Subcutaneous abdominal adipose tissue (tissue), 5 donors: ENCODE measurements at regions not wholly inside any gene's neighbourhood (a gene's known extent, or its start where the extent isn't known, plus 50 kb on each side); places are given as distances from the start of the nearest gene placed in this dataset.

ENCODE experiments used
- H3K27ac ChIP-seq: one replicate; pipeline ENCODE4 v1.7.0; 2013; ENCODE audit warnings: low read depth, mild to moderate bottlenecking, inconsistent platforms, low read length, moderate library complexity
- H3K27me3 ChIP-seq, 5 donors: one replicate each; pipeline ENCODE4 v1.7.0; 2013; ENCODE audit warnings: low read length in 5 of 5, inconsistent platforms in 1 of 5; ENCODE audit not compliant: control insufficient read depth in 5 of 5, insufficient read depth in 4 of 5
- H3K36me3 ChIP-seq, 5 donors: one replicate each; pipeline ENCODE4 v1.7.0; 2013; ENCODE audit warnings: low read length in 5 of 5; ENCODE audit not compliant: control insufficient read depth in 5 of 5, insufficient read depth in 5 of 5
- H3K4me1 ChIP-seq, 5 donors: one replicate each; pipeline ENCODE4 v1.7.0; 2013; ENCODE audit warnings: low read length in 5 of 5, mild to moderate bottlenecking in 3 of 5, moderate library complexity in 1 of 5; ENCODE audit not compliant: control insufficient read depth in 5 of 5, insufficient read depth in 5 of 5
- H3K4me3 ChIP-seq, 5 donors: one replicate each; pipeline ENCODE4 v1.7.0; 2013; ENCODE audit warnings: low read length in 5 of 5, low read depth in 1 of 5
- H3K9ac ChIP-seq, 5 donors: one replicate each; pipeline ENCODE4 v1.7.0; 2013; ENCODE audit warnings: low read length in 5 of 5, mild to moderate bottlenecking in 4 of 5, moderate library complexity in 3 of 5
- H3K9me3 ChIP-seq, 5 donors: one replicate each; pipeline ENCODE4 v1.7.0; 2013; ENCODE audit warnings: low read length in 5 of 5; ENCODE audit not compliant: control insufficient read depth in 5 of 5
- donor health status: healthy.
- donor health status: healthy.
- donor health status: healthy.
- donor health status: healthy.
- donor health status: healthy.

DNA sequence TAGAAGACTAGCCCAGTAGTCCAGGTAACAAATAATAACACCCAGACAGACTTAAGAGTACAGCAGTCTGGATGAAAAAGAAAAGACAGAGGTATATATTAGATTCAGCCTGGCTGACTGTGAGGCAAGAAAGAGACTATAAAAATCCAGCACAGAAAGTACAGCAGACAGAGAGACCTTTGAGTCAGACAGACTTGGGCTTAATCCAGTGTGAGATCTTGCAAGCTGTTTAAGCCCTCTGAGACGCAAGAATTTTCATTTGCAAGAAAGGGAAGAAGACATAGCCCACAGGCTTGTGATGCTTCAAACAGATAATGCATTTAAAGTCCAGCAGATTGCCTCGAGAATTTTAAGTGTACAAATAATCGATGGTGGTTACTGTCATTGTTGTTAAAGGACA lies 471.4 kb downstream of the LIG4 start:
- Histone ChIP-seq H3K27ac (no peak overlapping the region), H3K9me3 (no peaks in the 10 kb centered on the region), H3K4me3 (no peak overlapping the region), H3K4me1 (no peaks in the 10 kb centered on the region), H3K27me3 (no peaks in the 10 kb centered on the region), H3K9ac (no peak overlapping the region), H3K36me3 (no peaks in the 10 kb centered on the region)

DNA sequence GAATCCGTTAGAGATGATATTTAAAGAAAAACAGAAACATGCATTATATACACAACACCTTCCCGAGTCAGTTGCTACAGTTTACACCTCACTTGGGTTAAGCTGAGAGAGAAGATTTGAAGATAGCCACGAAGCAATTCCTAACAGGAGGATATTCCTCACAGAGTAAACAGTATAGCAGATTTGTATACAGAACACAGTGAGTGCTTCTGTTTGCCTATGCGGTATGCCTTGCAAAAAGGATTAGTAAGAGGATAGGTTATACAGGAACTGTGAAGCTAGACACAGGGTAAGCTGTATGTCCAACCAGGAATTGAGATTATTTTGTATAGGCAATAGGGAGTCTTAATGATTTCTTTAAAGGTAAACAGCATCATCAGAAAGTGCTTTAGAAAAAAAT lies 471.8 kb downstream of the LIG4 start:
- H3K36me3 ChIP-seq, result no peaks in the 10 kb centered on the region
- no peak overlapping the region for H3K27ac ChIP-seq
- H3K4me3 ChIP-seq, result no peak overlapping the region
- no peaks in the 10 kb centered on the region for H3K4me1 ChIP-seq
- no peaks in the 10 kb centered on the region for H3K27me3 ChIP-seq
- no peak overlapping the region for H3K9ac ChIP-seq
- no peaks in the 10 kb centered on the region for H3K9me3 ChIP-seq

DNA sequence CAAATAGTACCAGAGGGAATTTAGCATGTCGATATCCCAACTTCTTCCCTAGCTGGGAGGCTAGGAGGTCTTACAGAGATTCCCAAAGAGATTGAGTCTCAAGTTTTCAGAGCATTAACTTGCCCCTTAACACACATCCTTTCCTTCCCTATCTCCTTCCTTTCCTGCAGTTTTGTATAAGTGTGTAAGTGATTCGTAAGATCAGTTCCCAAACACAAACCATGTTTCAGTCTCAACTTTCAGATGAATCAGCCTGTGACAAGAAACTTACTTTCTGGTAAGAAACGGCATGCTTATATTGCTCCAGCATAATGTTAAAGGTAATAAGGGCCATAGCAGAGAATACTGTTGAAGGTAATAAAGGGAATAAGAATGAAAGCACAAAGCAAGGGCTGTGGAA lies 472.2 kb downstream of the LIG4 start:
- Histone ChIP-seq H3K27ac (no peak overlapping the region), H3K4me3 (no peak overlapping the region), H3K9ac (no peak overlapping the region), H3K9me3 (no peaks in the 10 kb centered on the region), H3K36me3 (no peaks in the 10 kb centered on the region), H3K4me1 (no peaks in the 10 kb centered on the region), H3K27me3 (no peaks in the 10 kb centered on the region)

DNA sequence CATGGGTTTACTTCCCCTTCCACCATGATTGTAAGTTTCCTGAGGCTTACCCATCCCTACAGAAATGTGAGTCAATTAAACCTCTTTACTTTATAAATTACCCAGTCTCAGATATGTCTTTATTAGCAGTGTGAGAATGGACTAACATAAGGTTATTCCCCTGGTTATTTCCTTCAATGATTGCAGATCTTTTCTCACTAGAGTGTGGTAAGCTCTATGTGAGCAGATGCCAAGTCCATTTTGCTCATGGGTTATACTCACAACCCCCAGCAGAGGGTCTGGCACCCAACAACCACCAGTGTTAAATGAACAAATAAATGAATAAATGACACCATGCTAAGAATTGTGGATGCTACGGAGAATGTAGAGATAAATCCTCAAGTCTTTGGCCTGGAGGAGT lies 472.8 kb downstream of the LIG4 start:
- Histone ChIP-seq H3K27ac (no peak overlapping the region), H3K9ac (no peak overlapping the region), H3K9me3 (no peaks in the 10 kb centered on the region), H3K36me3 (no peaks in the 10 kb centered on the region), H3K4me3 (no peak overlapping the region), H3K27me3 (no peaks in the 10 kb centered on the region), H3K4me1 (no peaks in the 10 kb centered on the region)

DNA sequence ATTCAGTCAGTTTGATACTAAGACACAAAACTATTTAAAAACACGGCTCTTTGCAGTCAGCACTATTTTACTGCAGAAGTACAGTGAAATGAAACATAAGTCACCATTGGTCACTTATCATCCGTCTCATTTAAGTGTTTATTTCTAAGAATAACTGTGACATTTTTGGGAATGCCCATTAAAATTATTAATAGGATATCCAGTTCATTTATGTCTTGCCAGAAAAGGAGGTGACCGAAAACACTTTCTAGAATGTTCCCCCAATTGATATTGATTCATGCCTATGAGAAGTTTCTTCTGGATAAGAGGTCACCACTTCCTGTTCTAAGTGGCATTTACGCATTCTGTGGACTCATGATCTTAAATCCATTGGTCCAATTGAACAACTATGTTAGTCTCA lies 477.3 kb downstream of the LIG4 start:
- H3K9ac ChIP-seq, result no peak overlapping the region
- H3K27me3 ChIP-seq, result no peaks in the 10 kb centered on the region
- no peak overlapping the region for H3K4me3 ChIP-seq
- H3K36me3 ChIP-seq, result no peaks in the 10 kb centered on the region
- no peaks in the 10 kb centered on the region for H3K9me3 ChIP-seq
- no peak overlapping the region for H3K27ac ChIP-seq
- no peaks in the 10 kb centered on the region for H3K4me1 ChIP-seq

DNA sequence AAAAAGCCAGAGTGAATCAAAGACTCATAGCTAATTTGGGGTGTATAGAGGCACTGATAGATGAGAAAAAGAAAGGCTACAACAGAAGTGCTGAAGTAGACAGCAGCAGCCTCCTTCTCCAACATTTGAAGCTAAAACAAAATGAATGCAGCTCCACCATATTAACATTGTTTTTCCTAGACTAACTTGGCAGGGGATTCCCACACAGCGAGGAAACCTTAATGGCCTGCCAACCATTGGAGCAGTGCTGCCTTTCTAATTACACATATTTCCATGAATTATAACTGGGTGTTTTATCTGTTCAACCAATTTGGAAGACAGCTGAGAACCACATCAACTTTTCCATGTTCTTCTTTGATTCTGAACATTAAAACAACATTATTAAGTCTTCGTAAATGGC lies 478.6 kb downstream of the LIG4 start:
- no peak overlapping the region for H3K9ac ChIP-seq
- no peaks in the 10 kb centered on the region for H3K4me1 ChIP-seq
- H3K4me3 ChIP-seq, result no peak overlapping the region
- H3K27me3 ChIP-seq, result no peaks in the 10 kb centered on the region
- H3K27ac ChIP-seq, result no peak overlapping the region
- no peaks in the 10 kb centered on the region for H3K9me3 ChIP-seq
- no peaks in the 10 kb centered on the region for H3K36me3 ChIP-seq

DNA sequence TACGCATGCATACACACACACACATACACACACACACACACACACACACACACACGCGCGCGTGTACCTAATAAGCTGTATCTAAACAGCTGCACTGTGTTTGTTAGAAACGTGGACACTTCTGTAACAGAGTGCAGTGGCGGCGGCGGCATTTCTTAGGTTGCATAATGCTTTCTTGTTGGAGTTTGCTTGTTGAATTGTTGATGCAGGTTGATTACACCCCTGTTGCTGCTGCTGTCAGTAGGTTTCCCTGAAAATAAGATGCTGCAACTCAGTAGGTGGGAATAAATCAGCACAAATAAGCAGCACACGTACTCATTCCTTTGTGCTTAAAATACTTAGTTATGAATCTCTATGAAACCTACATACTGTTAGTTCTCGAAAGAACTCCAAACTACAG lies 479.2 kb downstream of the LIG4 start:
- H3K9me3 ChIP-seq, result no peaks in the 10 kb centered on the region
- no peaks in the 10 kb centered on the region for H3K36me3 ChIP-seq
- no peaks in the 10 kb centered on the region for H3K4me1 ChIP-seq
- H3K27ac ChIP-seq, result no peak overlapping the region
- H3K9ac ChIP-seq, result no peak overlapping the region
- no peaks in the 10 kb centered on the region for H3K27me3 ChIP-seq
- no peak overlapping the region for H3K4me3 ChIP-seq

DNA sequence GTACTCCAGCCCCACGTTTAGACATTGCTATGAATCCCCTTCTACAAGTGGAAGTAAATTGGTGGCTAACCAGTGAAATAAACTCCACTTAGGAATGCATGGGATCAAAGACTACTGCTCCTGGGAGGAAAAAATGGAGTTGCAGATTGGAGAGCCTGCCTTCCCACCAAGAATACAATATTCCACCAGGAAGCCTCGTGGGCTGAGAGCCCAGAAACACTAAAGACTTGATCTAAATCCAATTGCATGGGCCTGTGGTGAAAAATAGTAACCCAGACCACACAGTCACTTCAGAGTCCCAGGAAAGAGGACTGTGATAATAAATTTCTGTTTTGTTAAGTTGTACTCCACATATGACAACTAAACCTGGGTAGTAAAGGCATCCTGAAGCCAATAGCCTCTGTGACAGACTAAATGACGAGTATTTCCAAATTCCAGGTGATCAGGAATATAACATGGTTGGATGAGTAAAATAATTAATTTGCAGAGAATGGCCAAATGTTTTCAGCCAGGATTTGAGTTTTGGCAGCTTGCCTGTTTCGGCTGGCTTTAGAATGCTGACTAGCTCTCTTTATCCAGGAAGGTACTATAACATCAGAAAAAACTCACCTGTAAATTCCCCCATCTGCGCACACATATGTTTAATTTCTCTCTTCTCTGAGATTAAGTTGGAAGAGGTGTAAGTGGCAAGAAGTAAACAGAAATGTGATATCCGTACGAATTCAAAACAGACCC lies 480.3 kb downstream of the LIG4 start:
- Histone ChIP-seq H3K9me3 (no peaks in the 10 kb centered on the region), H3K9ac (no peak overlapping the region), H3K27me3 (no peaks in the 10 kb centered on the region), H3K4me1 (no peaks in the 10 kb centered on the region), H3K36me3 (no peaks in the 10 kb centered on the region), H3K27ac (no peak overlapping the region), H3K4me3 (no peak overlapping the region)

DNA sequence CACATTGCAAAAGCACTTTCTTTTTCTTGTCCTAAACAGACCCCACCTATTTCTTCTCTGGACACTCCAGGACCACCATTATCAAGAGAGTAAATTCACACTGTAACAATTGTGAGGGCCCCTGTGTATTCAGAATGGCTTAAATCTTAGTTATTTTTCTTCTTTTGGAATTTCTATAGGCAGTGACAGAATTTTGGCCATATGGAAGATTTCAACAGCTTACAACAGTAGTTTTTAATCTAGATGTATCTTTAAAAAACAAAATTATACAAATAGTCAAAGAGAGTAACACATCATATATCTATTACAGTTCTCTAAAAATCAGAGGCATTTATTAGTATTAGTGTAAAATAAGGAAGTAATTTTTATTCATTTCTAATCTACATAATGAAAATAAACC lies 482.1 kb downstream of the LIG4 start:
- Histone ChIP-seq H3K9ac (no peak overlapping the region), H3K27ac (no peak overlapping the region), H3K36me3 (no peaks in the 10 kb centered on the region), H3K4me3 (no peak overlapping the region), H3K27me3 (no peaks in the 10 kb centered on the region), H3K4me1 (no peaks in the 10 kb centered on the region), H3K9me3 (no peaks in the 10 kb centered on the region)

DNA sequence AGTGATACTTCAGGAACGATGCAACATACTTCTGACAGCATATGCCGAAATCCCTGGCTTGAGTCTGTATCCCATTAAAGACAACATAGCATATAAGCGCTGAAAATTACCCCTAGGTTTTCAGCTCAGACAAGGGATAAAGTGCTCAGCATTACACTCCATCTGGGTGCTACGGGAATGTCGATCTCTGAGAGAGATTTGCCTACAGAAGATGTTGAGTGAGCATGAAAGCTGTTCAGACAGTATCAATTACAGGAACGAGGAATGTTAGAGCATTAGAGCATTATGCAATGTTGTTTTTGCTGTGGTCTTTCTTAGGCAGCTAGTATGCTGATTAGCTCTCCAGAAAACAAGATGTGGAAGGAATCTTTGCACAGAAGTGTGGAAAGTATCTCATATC lies 484.5 kb downstream of the LIG4 start:
- Histone ChIP-seq H3K4me1 (no peaks in the 10 kb centered on the region), H3K4me3 (no peak overlapping the region), H3K9me3 (peaks cover 0 to 5% (median 0%) of the 10 kb centered on the region in 5 donors), H3K9ac (no peak overlapping the region), H3K27ac (no peak overlapping the region), H3K27me3 (no peaks in the 10 kb centered on the region), H3K36me3 (no peaks in the 10 kb centered on the region)
